22Rv1 (cell line): ENCODE measurements at regions not wholly inside any gene's neighbourhood (a gene's known extent, or its start where the extent isn't known, plus 50 kb on each side); places are given as distances from the start of the nearest gene placed in this dataset.

ENCODE experiments used
- CTCF ChIP-seq: fragments of 450-650 bp; IDR thresholded peaks from 2 replicates; pipeline ENCODE4 v1.5.1; 2017; ENCODE audit warnings: mild to moderate bottlenecking
- ZFX ChIP-seq: fragments of 450-650 bp; IDR thresholded peaks from 2 replicates; pipeline ENCODE4 v1.6.1; 2017; ENCODE audit warnings: antibody characterized with exemption, borderline replicate concordance

- TF ChIP-seq CTCF (peak; percentile 86), ZFX (no peak)
Observed at GRCh38 chr6:163956571-163957407, 542.3 kb downstream of the QKI start.
